HEK293T (cell line): ENCODE measurements at regions not wholly inside any gene's neighbourhood (a gene's known extent, or its start where the extent isn't known, plus 50 kb on each side); places are given as distances from the start of the nearest gene placed in this dataset.

Experiments
- CTCF ChIA-PET: fragments of 350-600 bp; formaldehyde crosslinking; extraction: SDS; loops from one replicate; lab custom pipeline; 2021; ENCODE audit warnings: antibody characterized with exemption, inconsistent platforms; lab: Yijun Ruan, JAX
- POLR2A ChIA-PET: fragments of 350-600 bp; formaldehyde crosslinking; extraction: SDS; loops from one replicate; lab custom pipeline; 2020; ENCODE audit warnings: antibody characterized with exemption, inconsistent platforms; lab: Yijun Ruan, JAX
- DNase-seq: peaks from one replicate; pipeline ENCODE4 v3.0.0; 2012; ENCODE audit warnings: mixed read lengths; ENCODE audit errors: extremely low spot score
- ARNT ChIP-seq: fragments of 450-650 bp; IDR thresholded peaks from 2 replicates; pipeline ENCODE4 v1.6.1; 2017; ENCODE audit warnings: mild to moderate bottlenecking
- BHLHE40 ChIP-seq: fragments of 450-650 bp; IDR thresholded peaks from 2 replicates; pipeline ENCODE4 v1.6.1; 2016; ENCODE audit warnings: mild to moderate bottlenecking, moderate library complexity, borderline replicate concordance
- CTBP1 ChIP-seq: fragments of 450-650 bp; IDR thresholded peaks from 2 replicates; pipeline ENCODE4 v1.6.1; 2016; ENCODE audit warnings: borderline replicate concordance
- ELF4 ChIP-seq: fragments of 450-650 bp; IDR thresholded peaks from 2 replicates; pipeline ENCODE4 v1.6.1; 2017; ENCODE audit warnings: antibody characterized with exemption
- FOXA1 ChIP-seq: fragments of 450-650 bp; IDR thresholded peaks from 2 replicates; pipeline ENCODE4 v1.6.1; 2016; ENCODE audit warnings: mild to moderate bottlenecking
- FOXK2 ChIP-seq: fragments of 450-650 bp; IDR thresholded peaks from 2 replicates; pipeline ENCODE4 v1.6.1; 2016; ENCODE audit warnings: mild to moderate bottlenecking
- FOXM1 ChIP-seq: fragments of 450-650 bp; IDR thresholded peaks from 2 replicates; pipeline ENCODE4 v1.6.1; 2017; ENCODE audit warnings: mild to moderate bottlenecking, borderline replicate concordance
- HDGF ChIP-seq: fragments of 450-650 bp; IDR thresholded peaks from 2 replicates; pipeline ENCODE4 v1.6.1; 2017; ENCODE audit warnings: antibody characterized with exemption, borderline replicate concordance
- L3MBTL2 ChIP-seq: fragments of 450-650 bp; conservative IDR thresholded peaks from 2 replicates; pipeline ENCODE4 v1.6.1; 2016; ENCODE audit warnings: mild to moderate bottlenecking
- LEF1 ChIP-seq: fragments of 450-650 bp; IDR thresholded peaks from 2 replicates; pipeline ENCODE4 v1.6.1; 2017; ENCODE audit warnings: mild to moderate bottlenecking, borderline replicate concordance
- NFRKB ChIP-seq: fragments of 450-650 bp; IDR thresholded peaks from 2 replicates; pipeline ENCODE4 v1.6.1; 2016; ENCODE audit warnings: mild to moderate bottlenecking, moderate library complexity
- PKNOX1 ChIP-seq: fragments of 450-650 bp; IDR thresholded peaks from 2 replicates; pipeline ENCODE4 v1.6.1; 2016
- SP1 ChIP-seq: fragments of 450-650 bp; IDR thresholded peaks from 2 replicates; pipeline ENCODE4 v1.6.1; 2017
- SUZ12 ChIP-seq: fragments of 450-650 bp; IDR thresholded peaks from 2 replicates; pipeline ENCODE4 v1.6.1; 2016; ENCODE audit warnings: mild to moderate bottlenecking
- TARDBP ChIP-seq: fragments of 450-650 bp; IDR thresholded peaks from 2 replicates; pipeline ENCODE4 v1.6.1; 2016
- ZNF384 ChIP-seq: fragments of 450-650 bp; IDR thresholded peaks from 2 replicates; pipeline ENCODE4 v1.6.1; 2016

- no peak for DNase-seq
- ChIA-PET POLR2A (no interaction called here), CTCF (no interaction called here)
- TF ChIP-seq ARNT, result no peak
- no peak for TF ChIP-seq CTBP1
- TF ChIP-seq FOXK2, result no peak
- TF ChIP-seq SP1, result no peak
- TF ChIP-seq SUZ12, result no peak
- TF ChIP-seq ELF4, result no peak
- no peak for TF ChIP-seq FOXA1
- no peak for TF ChIP-seq ZNF384
- no peak for TF ChIP-seq L3MBTL2
- TF ChIP-seq LEF1, result no peak
- no peak for TF ChIP-seq PKNOX1
- no peak for TF ChIP-seq FOXM1
- no peak for TF ChIP-seq HDGF
- TF ChIP-seq NFRKB, result no peak
- no peak for TF ChIP-seq BHLHE40
- no peak for TF ChIP-seq TARDBP
Measured at GRCh38 chr3:76576201-76576600, 463.7 kb upstream of the ROBO2 start.

GRCh38 chr3:76582098-76582497 lies 457.8 kb upstream of the ROBO2 start:
- ChIA-PET CTCF (no interaction called here), POLR2A (no interaction called here)
- DNase-seq, result no peak
- TF ChIP-seq TARDBP, result no peak
- no peak for TF ChIP-seq NFRKB
- no peak for TF ChIP-seq ARNT
- no peak for TF ChIP-seq SP1
- TF ChIP-seq BHLHE40, result no peak
- no peak for TF ChIP-seq FOXM1
- TF ChIP-seq ZNF384, result no peak
- TF ChIP-seq ELF4, result no peak
- TF ChIP-seq LEF1, result no peak
- TF ChIP-seq FOXA1, result no peak
- TF ChIP-seq SUZ12, result no peak
- TF ChIP-seq FOXK2, result no peak
- no peak for TF ChIP-seq PKNOX1
- no peak for TF ChIP-seq CTBP1
- no peak for TF ChIP-seq L3MBTL2
- TF ChIP-seq HDGF, result no peak

GRCh38 chr3:76582632-76583378 lies 457.1 kb upstream of the ROBO2 start:
- TF ChIP-seq CTBP1 (no peak), HDGF (no peak)
- ChIA-PET POLR2A (no interaction called here), CTCF (interaction anchor here (0.8 kb wide), 1 partner anchor 13 kb away, joined by 4 read pairs; no protein-coding TSS in a partner anchor)
- no peak for DNase-seq

GRCh38 chr3:76585794-76586392 lies 454.0 kb upstream of the ROBO2 start:
- POLR2A ChIA-PET, result no interaction called here
- TF ChIP-seq HDGF (no peak), SUZ12 (no peak), SP1 (no peak), PKNOX1 (no peak), ZNF384 (no peak), ARNT (no peak), CTBP1 (no peak), LEF1 (no peak), NFRKB (no peak), ELF4 (no peak), FOXK2 (no peak), BHLHE40 (no peak), L3MBTL2 (no peak), TARDBP (no peak)
- peak; percentile 8 for DNase-seq
- CTCF ChIA-PET, result interaction anchor here (0.7 kb wide), 1 partner anchor 1115 kb away, joined by 3 read pairs; no protein-coding TSS in a partner anchor

GRCh38 chr3:76586471-76586870 lies 453.4 kb upstream of the ROBO2 start:
- ChIA-PET POLR2A (no interaction called here), CTCF (interaction anchor here (0.6 kb wide), 1 partner anchor 429 kb away, joined by 4 read pairs; no protein-coding TSS in a partner anchor)
- no peak for TF ChIP-seq CTBP1
- TF ChIP-seq PKNOX1, result no peak
- no peak for TF ChIP-seq HDGF
- no peak for TF ChIP-seq TARDBP
- TF ChIP-seq ZNF384, result no peak
- no peak for DNase-seq
